ENCODE measurements at regions not wholly inside any gene's neighbourhood (a gene's known extent, or its start where the extent isn't known, plus 50 kb on each side); places are given as distances from the start of the nearest gene placed in this dataset.

GRCh38 chr17:69878661-69879060 lies 196.4 kb upstream of the KCNJ16 start:
- Mint-ChIP-seq H3K36me3 (ENCODE audit: low read depth) (no peaks in the 10 kb centered on the region), H3K27me3 (no peaks in the 10 kb centered on the region), H3K4me1 (no peaks in the 10 kb centered on the region), H3K9me3 (peaks cover 7% of the 10 kb centered on the region), H3K27ac (no peak overlapping the region), H3K4me3 (no peak overlapping the region)
- no peak for ATAC-seq (replicated peaks)

DNA sequence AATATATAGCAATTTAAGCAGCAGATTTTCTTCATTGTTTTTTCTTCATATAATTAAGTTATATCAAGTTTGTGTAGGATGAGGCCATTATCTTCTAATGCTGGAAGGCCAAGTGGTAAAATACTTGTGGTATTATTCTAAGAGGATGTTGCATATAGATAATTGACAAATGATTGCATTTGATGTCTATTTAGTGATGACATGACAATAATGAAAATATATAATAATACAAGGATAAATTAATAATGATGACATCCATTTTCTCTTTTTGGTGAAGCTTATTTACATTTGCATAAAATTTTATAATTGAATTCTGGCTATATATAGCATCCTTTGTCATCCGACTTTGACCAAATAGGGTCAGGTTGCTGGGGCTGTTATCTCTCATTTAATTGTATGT lies 195.4 kb upstream of the KCNJ16 start:
- Mint-ChIP-seq H3K4me1 (no peaks in the 10 kb centered on the region), H3K36me3 (ENCODE audit: low read depth) (no peaks in the 10 kb centered on the region), H3K27ac (no peak overlapping the region), H3K4me3 (no peak overlapping the region), H3K9me3 (peaks cover 5% of the 10 kb centered on the region), H3K27me3 (no peaks in the 10 kb centered on the region)
- ATAC-seq (replicated peaks): no peak

DNA sequence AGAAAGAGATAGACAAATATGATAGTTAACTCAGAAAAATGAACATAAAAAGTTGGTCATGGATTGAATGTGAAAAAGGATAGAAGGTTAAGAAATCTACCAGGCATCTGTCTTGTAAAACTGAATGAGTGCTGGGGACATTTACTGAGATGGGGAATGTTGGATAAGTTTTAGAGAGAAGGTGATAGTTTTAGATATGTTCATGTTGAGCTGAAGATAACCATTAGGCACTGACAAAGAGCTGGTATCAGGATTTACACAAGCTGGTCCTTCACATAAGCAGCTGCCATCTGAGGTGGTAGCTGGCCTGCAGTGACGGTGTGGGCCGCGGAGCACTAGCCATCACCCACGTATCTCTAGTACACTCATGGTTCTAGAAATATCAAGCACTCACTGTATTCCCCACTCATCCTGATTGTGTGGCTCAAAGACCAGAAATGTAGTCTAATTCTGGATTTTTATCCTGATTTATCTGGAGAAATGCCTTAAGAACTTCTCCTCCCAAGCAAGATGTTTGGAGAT lies 194.4 kb upstream of the KCNJ16 start:
- Mint-ChIP-seq H3K4me3 (no peak overlapping the region), H3K27me3 (no peaks in the 10 kb centered on the region), H3K9me3 (peaks cover 4% of the 10 kb centered on the region), H3K36me3 (ENCODE audit: low read depth) (no peaks in the 10 kb centered on the region), H3K4me1 (no peaks in the 10 kb centered on the region), H3K27ac (no peak overlapping the region)
- no peak for ATAC-seq (replicated peaks)

DNA sequence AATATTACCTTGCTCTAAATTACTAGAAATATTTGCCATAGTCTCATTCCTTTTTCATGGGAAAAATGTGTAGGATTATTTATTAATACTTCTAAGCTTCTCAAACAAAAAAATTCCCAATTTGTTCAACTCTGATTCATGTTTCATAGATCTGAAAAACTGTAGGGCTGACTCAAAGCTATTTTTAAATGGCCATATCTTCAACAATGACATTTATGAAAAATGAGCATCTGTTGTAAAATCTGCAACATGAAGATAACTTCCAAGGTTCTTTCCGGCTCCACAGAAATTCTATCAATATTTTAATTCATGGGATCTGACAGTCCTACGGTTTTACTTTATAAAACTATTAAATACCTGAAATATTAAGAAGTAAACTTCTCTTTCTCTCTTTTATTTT lies 192.7 kb upstream of the KCNJ16 start:
- Mint-ChIP-seq H3K27me3 (no peaks in the 10 kb centered on the region), H3K36me3 (ENCODE audit: low read depth) (no peaks in the 10 kb centered on the region), H3K4me1 (no peaks in the 10 kb centered on the region), H3K9me3 (no peaks in the 10 kb centered on the region), H3K27ac (no peak overlapping the region), H3K4me3 (no peak overlapping the region)
- ATAC-seq (replicated peaks): no peak

DNA sequence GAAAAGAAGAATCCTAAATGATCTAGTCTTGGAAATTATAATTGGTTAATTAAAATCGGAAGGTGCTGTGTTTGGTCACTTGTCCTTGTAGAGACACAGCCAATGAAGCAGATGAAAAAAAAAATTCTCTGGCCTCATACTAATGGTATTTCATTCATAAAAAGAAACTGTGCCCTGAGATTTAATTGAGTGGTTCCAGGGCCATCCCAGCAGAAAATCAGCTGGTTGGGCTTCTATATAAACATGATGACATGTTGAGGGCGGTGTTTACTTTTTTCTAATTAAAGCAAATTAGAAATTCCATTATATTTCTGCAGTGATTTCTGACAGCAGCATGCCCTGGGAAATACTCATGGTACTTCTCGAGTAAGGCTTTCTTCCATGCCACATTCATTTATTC lies 191.9 kb upstream of the KCNJ16 start:
- Mint-ChIP-seq H3K4me1 (no peaks in the 10 kb centered on the region), H3K4me3 (no peak overlapping the region), H3K9me3 (no peaks in the 10 kb centered on the region), H3K27ac (no peak overlapping the region), H3K27me3 (no peaks in the 10 kb centered on the region), H3K36me3 (ENCODE audit: low read depth) (no peaks in the 10 kb centered on the region)
- ATAC-seq (replicated peaks): no peak

- Mint-ChIP-seq H3K4me1 (no peaks in the 10 kb centered on the region), H3K4me3 (no peak overlapping the region), H3K36me3 (ENCODE audit: low read depth) (no peaks in the 10 kb centered on the region), H3K27me3 (no peaks in the 10 kb centered on the region), H3K9me3 (no peaks in the 10 kb centered on the region), H3K27ac (no peak overlapping the region)
- no peak for ATAC-seq (replicated peaks)
These were observed 190.7 kb upstream of the KCNJ16 start for GRCh38 chr17:69884356-69884755.

DNA sequence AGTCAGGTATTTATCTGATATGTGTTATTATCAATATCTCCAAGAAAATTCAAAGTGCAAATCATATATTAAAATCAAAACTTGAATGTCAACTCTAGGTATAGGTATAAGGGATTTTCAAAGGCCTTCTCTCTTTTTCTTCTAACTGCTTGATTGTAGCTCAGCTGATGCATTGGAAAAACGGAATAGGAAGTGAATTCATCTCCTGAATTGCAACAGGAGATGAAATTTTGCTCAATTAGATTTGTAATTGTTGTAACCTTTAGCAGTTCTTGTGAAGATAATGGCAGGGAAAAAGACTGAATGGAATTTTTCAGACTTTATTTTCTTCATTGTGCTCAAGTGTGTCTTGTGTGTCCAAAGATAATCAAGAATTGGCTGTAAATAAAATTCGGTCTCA lies 190.2 kb upstream of the KCNJ16 start:
- H3K27me3 Mint-ChIP-seq: peaks cover 4% of the 10 kb centered on the region
- ATAC-seq (replicated peaks): no peak
- no peaks in the 10 kb centered on the region for H3K4me1 Mint-ChIP-seq
- no peak overlapping the region for H3K27ac Mint-ChIP-seq
- H3K9me3 Mint-ChIP-seq: peaks cover 3% of the 10 kb centered on the region
- no peaks in the 10 kb centered on the region for H3K36me3 Mint-ChIP-seq (ENCODE audit: low read depth)
- no peak overlapping the region for H3K4me3 Mint-ChIP-seq

GRCh38 chr17:69898601-69899000 lies 176.4 kb upstream of the KCNJ16 start:
- no peaks in the 10 kb centered on the region for H3K4me1 Mint-ChIP-seq
- ATAC-seq (replicated peaks): no peak
- no peak overlapping the region for H3K27ac Mint-ChIP-seq
- no peak overlapping the region for H3K4me3 Mint-ChIP-seq
- peaks cover 4% of the 10 kb centered on the region for H3K27me3 Mint-ChIP-seq
- no peaks in the 10 kb centered on the region for H3K36me3 Mint-ChIP-seq (ENCODE audit: low read depth)
- no peaks in the 10 kb centered on the region for H3K9me3 Mint-ChIP-seq

DNA sequence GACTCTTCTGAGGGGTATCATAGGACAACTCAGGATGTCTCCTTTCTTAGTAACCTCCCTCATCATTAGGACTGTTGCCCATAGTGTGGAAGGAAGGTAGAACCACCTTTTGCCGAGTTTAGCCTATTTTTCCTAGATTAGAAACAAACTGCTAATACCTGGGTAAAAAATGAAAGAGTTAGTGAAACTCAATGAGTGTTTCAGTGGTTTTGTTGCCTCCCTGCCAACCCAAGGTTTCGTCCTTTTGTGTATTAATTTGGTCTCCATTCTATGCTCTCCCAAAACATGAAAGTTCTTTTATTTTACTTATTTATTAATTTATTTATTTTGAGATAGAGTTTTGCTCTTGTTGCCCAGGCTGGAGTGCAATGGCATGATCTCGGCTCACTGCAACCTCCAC lies 174.9 kb upstream of the KCNJ16 start:
- Mint-ChIP-seq H3K9me3 (no peaks in the 10 kb centered on the region), H3K4me1 (no peaks in the 10 kb centered on the region), H3K27ac (no peak overlapping the region), H3K27me3 (peaks cover 4% of the 10 kb centered on the region), H3K36me3 (ENCODE audit: low read depth) (no peaks in the 10 kb centered on the region), H3K4me3 (no peak overlapping the region)
- no peak for ATAC-seq (replicated peaks)

GRCh38 chr17:69900829-69901228 lies 174.2 kb upstream of the KCNJ16 start:
- no peaks in the 10 kb centered on the region for H3K36me3 Mint-ChIP-seq (ENCODE audit: low read depth)
- H3K4me3 Mint-ChIP-seq: no peak overlapping the region

DNA sequence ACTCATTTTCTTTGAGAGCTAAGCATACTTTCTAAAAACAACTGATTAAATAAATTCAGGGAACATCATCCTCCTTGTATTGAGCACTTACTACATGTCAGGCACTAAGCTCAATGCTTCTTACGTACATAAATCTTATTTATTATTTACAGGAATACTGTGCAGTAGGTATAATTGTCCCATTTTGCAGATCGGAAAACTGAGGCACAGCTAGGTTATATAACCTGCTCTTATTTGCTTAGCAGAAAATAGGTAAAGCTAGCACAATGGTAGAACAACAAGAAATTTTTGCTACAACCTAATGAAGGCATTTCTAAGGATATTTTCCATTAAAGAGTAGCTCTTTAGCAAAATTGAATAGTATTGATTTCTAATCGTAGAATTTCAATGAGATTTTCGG lies 168.7 kb upstream of the KCNJ16 start:
- Mint-ChIP-seq H3K4me3 (no peak overlapping the region), H3K36me3 (ENCODE audit: low read depth) (no peaks in the 10 kb centered on the region), H3K9me3 (no peaks in the 10 kb centered on the region), H3K27me3 (peaks cover 8% of the 10 kb centered on the region), H3K4me1 (no peaks in the 10 kb centered on the region), H3K27ac (no peak overlapping the region)
- ATAC-seq (replicated peaks): no peak

More at GRCh38 chr17:69900829-69901228, 174.2 kb upstream of the KCNJ16 start:
- H3K4me1 Mint-ChIP-seq: no peaks in the 10 kb centered on the region
- H3K27ac Mint-ChIP-seq: no peak overlapping the region
- H3K27me3 Mint-ChIP-seq: peaks cover 4% of the 10 kb centered on the region
- ATAC-seq (replicated peaks): no peak
- no peaks in the 10 kb centered on the region for H3K9me3 Mint-ChIP-seq

GRCh38 chr17:69907132-69907847 lies 167.7 kb upstream of the KCNJ16 start:
- H3K4me3 Mint-ChIP-seq: no peak overlapping the region
- peaks cover 8% of the 10 kb centered on the region for H3K27me3 Mint-ChIP-seq
- H3K36me3 Mint-ChIP-seq (ENCODE audit: low read depth): no peaks in the 10 kb centered on the region
- ATAC-seq (replicated peaks): no peak
- H3K27ac Mint-ChIP-seq: no peak overlapping the region
- no peaks in the 10 kb centered on the region for H3K4me1 Mint-ChIP-seq
- H3K9me3 Mint-ChIP-seq: no peaks in the 10 kb centered on the region

DNA sequence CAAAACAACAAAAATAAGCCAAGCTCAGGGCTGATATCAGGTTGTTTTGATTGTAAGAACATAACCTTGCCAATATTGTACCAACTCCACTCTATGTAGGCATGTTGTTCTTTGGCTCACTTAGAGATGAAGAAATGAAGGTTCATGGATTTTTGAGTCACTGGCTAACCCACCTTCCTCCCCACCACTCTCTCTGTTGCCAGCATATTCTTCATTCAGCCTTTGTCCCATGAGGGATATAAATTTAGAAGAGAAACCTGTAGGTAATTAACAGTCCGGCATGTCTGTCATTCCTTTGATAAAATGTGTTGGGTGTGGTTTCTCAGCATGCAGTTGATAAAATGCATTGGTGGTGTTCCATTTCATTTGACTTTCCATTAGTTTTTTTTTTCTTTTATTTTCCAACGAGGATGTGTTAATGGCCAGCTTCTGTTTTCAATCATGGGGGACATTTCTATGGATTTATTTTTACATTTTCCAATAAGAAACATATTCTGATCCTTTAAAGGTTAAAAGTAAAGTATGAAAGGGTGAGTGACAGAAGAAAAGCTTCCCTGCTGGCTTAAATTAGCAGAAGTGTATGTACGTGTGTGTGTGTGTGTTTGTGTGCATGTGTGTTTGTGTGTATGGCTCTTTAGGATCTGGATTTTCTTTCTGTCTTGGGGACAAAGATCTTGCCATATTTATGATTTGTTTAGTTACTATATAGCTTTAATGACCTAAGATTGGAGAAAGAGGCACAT lies 166.2 kb upstream of the KCNJ16 start:
- Mint-ChIP-seq H3K36me3 (ENCODE audit: low read depth) (no peaks in the 10 kb centered on the region), H3K9me3 (no peaks in the 10 kb centered on the region)
- ATAC-seq (replicated peaks): no peak

GRCh38 chr17:69909389-69909788 lies 165.6 kb upstream of the KCNJ16 start:
- ATAC-seq (replicated peaks): no peak
- H3K4me1 Mint-ChIP-seq: no peaks in the 10 kb centered on the region
- no peaks in the 10 kb centered on the region for H3K36me3 Mint-ChIP-seq (ENCODE audit: low read depth)
- no peaks in the 10 kb centered on the region for H3K9me3 Mint-ChIP-seq
- H3K27me3 Mint-ChIP-seq: peaks cover 5% of the 10 kb centered on the region
- no peak overlapping the region for H3K4me3 Mint-ChIP-seq
- no peak overlapping the region for H3K27ac Mint-ChIP-seq

More for the DNA sequence above, 166.2 kb upstream of the KCNJ16 start:
- H3K4me1 Mint-ChIP-seq: no peaks in the 10 kb centered on the region
- no peak overlapping the region for H3K27ac Mint-ChIP-seq
- no peak overlapping the region for H3K4me3 Mint-ChIP-seq
- peaks cover 5% of the 10 kb centered on the region for H3K27me3 Mint-ChIP-seq

- H3K9me3 Mint-ChIP-seq: no peaks in the 10 kb centered on the region
These were observed 162.2 kb upstream of the KCNJ16 start for GRCh38 chr17:69912805-69913204.

More at GRCh38 chr17:69912805-69913204, 162.2 kb upstream of the KCNJ16 start:
- peaks cover 4% of the 10 kb centered on the region for H3K27me3 Mint-ChIP-seq
- no peak for ATAC-seq (replicated peaks)
- no peak overlapping the region for H3K27ac Mint-ChIP-seq
- no peaks in the 10 kb centered on the region for H3K4me1 Mint-ChIP-seq
- no peak overlapping the region for H3K4me3 Mint-ChIP-seq
- no peaks in the 10 kb centered on the region for H3K36me3 Mint-ChIP-seq (ENCODE audit: low read depth)
